ENCODE measurements at regions not wholly inside any gene's neighbourhood (a gene's known extent, or its start where the extent isn't known, plus 50 kb on each side); places are given as distances from the start of the nearest gene placed in this dataset.
"Not testable (repeated sequence)": the region's sequence is repeated elsewhere in the genome, so short reads cannot be mapped to it uniquely, and the experiment has no call there.

GRCh38 chr10:87435295-87435826, 69.3 kb upstream of the MINPP1 start:
- not testable (repeated sequence) for TF ChIP-seq RARB (CRISPR knock-in tag; IDR thresholded peaks at IDR 0.05); PATZ1 (CRISPR knock-in tag; IDR thresholded peaks at IDR 0.05; ENCODE audit: borderline replicate concordance); TSHZ2 (CRISPR knock-in tag; IDR thresholded peaks at IDR 0.05)

All from SK-N-SH treated with all-trans-retinoic acid at 6 μM for 48 hours (cell line).